Glutamatergic neuron (in vitro differentiated cells): ENCODE measurements at regions not wholly inside any gene's neighbourhood (a gene's known extent, or its start where the extent isn't known, plus 50 kb on each side); places are given as distances from the start of the nearest gene placed in this dataset.

ENCODE experiments used
- DNase-seq: peaks from one replicate; pipeline ENCODE4 v3.0.0; 2022
- H3K27ac Mint-ChIP-seq: one replicate; pipeline ENCODE4 v1.8.0; 2020; ENCODE audit warnings: mild to moderate bottlenecking, mixed read lengths, inconsistent platforms; ENCODE audit not compliant: unreplicated experiment
- H3K27me3 Mint-ChIP-seq: one replicate; pipeline ENCODE4 v1.8.0; 2020; ENCODE audit warnings: mild to moderate bottlenecking, moderate library complexity, mixed read lengths, inconsistent platforms; ENCODE audit not compliant: unreplicated experiment
- H3K36me3 Mint-ChIP-seq: one replicate; pipeline ENCODE4 v1.8.0; 2020; ENCODE audit warnings: mild to moderate bottlenecking, mixed read lengths, inconsistent platforms; ENCODE audit not compliant: unreplicated experiment
- H3K4me1 Mint-ChIP-seq: one replicate; pipeline ENCODE4 v1.8.0; 2020; ENCODE audit warnings: mild to moderate bottlenecking, low read depth, mixed read lengths, inconsistent platforms; ENCODE audit not compliant: unreplicated experiment
- H3K4me3 Mint-ChIP-seq: one replicate; pipeline ENCODE4 v1.8.0; 2020; ENCODE audit warnings: mild to moderate bottlenecking, mixed read lengths, inconsistent platforms; ENCODE audit not compliant: unreplicated experiment
- H3K9me3 Mint-ChIP-seq: one replicate; pipeline ENCODE4 v1.8.0; 2020; ENCODE audit warnings: mild to moderate bottlenecking, moderate library complexity, mixed read lengths, inconsistent platforms; ENCODE audit not compliant: unreplicated experiment
- CTCF ChIP-seq: fragments of 200-600 bp; sonication (generic); IDR thresholded peaks from one replicate; pipeline ENCODE4 v1.5.0; 2021; ENCODE audit not compliant: partially characterized antibody, unreplicated experiment

GRCh38 chr13:78742659-78743058 lies 83.7 kb upstream of the OBI1 start:
- H3K36me3 Mint-ChIP-seq: no peaks in the 10 kb centered on the region

GRCh38 chr13:78736142-78736541 lies 77.2 kb upstream of the OBI1 start:
- no peak for TF ChIP-seq CTCF
- peaks cover 47% of the 10 kb centered on the region for H3K4me1 Mint-ChIP-seq
- no peak for DNase-seq
- no peaks in the 10 kb centered on the region for H3K36me3 Mint-ChIP-seq
- peak overlapping the region; percentile 7 for H3K27ac Mint-ChIP-seq
- H3K9me3 Mint-ChIP-seq: peaks cover 12% of the 10 kb centered on the region
- peaks cover 3% of the 10 kb centered on the region for H3K27me3 Mint-ChIP-seq
- H3K4me3 Mint-ChIP-seq: no peak overlapping the region

More at GRCh38 chr13:78742659-78743058, 83.7 kb upstream of the OBI1 start:
- DNase-seq: no peak
- TF ChIP-seq CTCF: no peak
- Mint-ChIP-seq H3K9me3 (peaks cover 4% of the 10 kb centered on the region), H3K4me1 (peaks cover 33% of the 10 kb centered on the region), H3K27ac (peak overlapping the region; percentile 60), H3K4me3 (peak overlapping the region; percentile 17), H3K27me3 (peaks cover 3% of the 10 kb centered on the region)

GRCh38 chr13:78732445-78733017 lies 73.6 kb upstream of the OBI1 start:
- peaks cover 7% of the 10 kb centered on the region for H3K9me3 Mint-ChIP-seq
- H3K27me3 Mint-ChIP-seq: no peaks in the 10 kb centered on the region
- no peak for DNase-seq
- no peak for TF ChIP-seq CTCF
- H3K4me3 Mint-ChIP-seq: no peak overlapping the region
- peak overlapping the region; percentile 1 for H3K27ac Mint-ChIP-seq
- H3K4me1 Mint-ChIP-seq: peaks cover 37% of the 10 kb centered on the region
- peaks cover 5% of the 10 kb centered on the region for H3K36me3 Mint-ChIP-seq

GRCh38 chr13:78722700-78723099 lies 63.7 kb upstream of the OBI1 start:
- no peaks in the 10 kb centered on the region for H3K36me3 Mint-ChIP-seq
- no peak overlapping the region for H3K4me3 Mint-ChIP-seq
- H3K9me3 Mint-ChIP-seq: peaks cover 2% of the 10 kb centered on the region
- no peak for DNase-seq
- peaks cover 24% of the 10 kb centered on the region for H3K4me1 Mint-ChIP-seq
- H3K27me3 Mint-ChIP-seq: no peaks in the 10 kb centered on the region
- no peak for TF ChIP-seq CTCF
- no peak overlapping the region for H3K27ac Mint-ChIP-seq

GRCh38 chr13:78719367-78719766 lies 60.4 kb upstream of the OBI1 start:
- DNase-seq: no peak
- no peak overlapping the region for H3K27ac Mint-ChIP-seq
- no peak overlapping the region for H3K4me3 Mint-ChIP-seq
- no peaks in the 10 kb centered on the region for H3K27me3 Mint-ChIP-seq
- no peaks in the 10 kb centered on the region for H3K36me3 Mint-ChIP-seq
- peaks cover 2% of the 10 kb centered on the region for H3K9me3 Mint-ChIP-seq
- H3K4me1 Mint-ChIP-seq: peaks cover 27% of the 10 kb centered on the region
- no peak for TF ChIP-seq CTCF
